Stimulated activated CD4-positive, alpha-beta T cell treated with anti-CD3 and anti-CD28 coated beads, Interleukin-1b, Interleukin-23, amount 100 ng/mL, for 4 hours (primary cell): ENCODE measurements at regions not wholly inside any gene's neighbourhood (a gene's known extent, or its start where the extent isn't known, plus 50 kb on each side); places are given as distances from the start of the nearest gene placed in this dataset.
"Not testable (repeated sequence)": the region's sequence is repeated elsewhere in the genome, so short reads cannot be mapped to it uniquely, and the experiment has no call there.

ENCODE experiments used
- DNase-seq, 2 donors: peaks; one replicate each; pipeline ENCODE4 v3.0.0-alpha.2; 2020; ENCODE audit warnings: low read depth in 2 of 2

DNA sequence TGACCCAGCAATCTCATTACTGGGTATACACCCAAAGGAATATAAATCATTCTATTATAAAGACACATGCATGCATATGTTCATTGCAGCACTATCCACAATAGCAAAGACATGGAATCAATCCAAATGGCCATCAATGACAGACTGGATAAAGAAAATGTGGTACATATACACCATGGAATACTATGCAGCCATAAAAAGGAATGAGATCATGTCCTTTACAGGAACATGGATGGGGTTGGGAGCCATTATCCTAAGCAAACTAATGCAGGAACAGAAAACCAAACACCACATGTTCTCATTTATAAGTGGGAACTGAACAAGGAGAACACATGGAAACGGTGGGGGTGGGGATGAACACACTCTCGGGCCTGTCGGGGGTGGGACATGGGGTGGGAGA, 129.2 kb upstream of the STK26 start:
- DNase-seq: not testable (repeated sequence)

GRCh38 chrX:131894995-131895394, 128.1 kb upstream of the STK26 start:
- no peak for DNase-seq

- DNase-seq: no peak
Measured at GRCh38 chrX:131895807-131896206, 127.3 kb upstream of the STK26 start.

GRCh38 chrX:131901546-131901945, 121.6 kb upstream of the STK26 start:
- DNase-seq: no peak

DNA sequence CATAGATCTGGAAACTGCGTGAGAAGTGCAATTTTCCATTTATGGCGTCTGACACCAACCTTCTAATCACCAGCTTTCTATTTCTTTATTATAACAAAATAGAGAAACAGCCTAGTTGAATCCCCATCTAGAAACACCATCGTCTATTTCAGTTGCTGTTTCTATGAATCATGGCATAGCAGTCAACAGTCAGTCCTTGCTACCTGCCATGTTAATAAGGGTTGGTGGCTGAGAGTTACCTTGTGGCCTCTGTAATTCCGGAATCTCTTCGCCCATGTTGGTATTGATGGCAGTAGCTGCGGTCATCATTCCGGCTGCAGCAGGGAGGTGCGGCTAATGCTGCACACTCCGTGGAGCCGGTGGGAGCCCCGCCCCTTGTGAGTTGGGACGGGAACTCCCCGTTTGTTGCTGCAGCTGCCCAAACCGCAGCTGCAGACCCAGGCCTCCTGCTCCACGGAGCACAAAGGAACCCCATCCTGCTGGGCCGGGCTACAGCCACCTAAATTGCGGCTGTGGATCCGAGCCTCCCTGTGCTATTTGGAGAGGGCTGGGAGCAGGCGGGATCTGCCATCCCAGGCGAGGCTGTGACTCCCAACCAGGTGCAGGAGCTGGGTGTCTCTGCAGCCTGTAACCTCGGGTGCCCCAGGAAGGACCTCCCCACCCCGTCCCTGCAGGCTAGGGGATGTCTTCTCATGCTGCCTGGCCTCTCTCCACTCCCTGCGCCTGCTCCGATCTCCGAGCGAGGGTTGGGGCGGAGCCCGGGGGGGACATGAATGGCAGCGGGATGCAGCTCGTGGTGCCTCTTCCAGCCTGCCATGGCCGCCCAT, 115.4 kb upstream of the STK26 start:
- no peak for DNase-seq

GRCh38 chrX:131910586-131910985, 112.5 kb upstream of the STK26 start:
- DNase-seq: no peak

- DNase-seq: no peak
Measured at GRCh38 chrX:131915488-131915887, 107.6 kb upstream of the STK26 start.

DNA sequence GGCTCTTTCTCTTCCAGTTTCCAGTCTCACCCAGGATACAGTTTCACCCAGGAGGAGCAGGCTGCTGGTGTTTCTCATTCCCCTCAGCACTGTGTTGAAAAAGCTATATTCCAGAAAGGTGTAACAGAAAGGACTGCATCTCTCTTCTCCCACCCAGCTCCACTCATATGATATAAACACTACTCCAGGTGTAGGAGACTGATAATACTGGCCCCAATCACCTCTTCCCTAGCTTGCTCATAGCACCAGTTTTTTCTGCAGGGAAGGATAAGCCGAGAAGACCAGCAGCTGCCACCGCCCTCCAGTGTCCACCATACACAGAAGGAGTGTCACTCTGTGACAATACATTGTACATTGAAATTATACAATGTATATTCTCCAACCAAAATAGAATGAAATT, 105.5 kb upstream of the STK26 start:
- no peak for DNase-seq

GRCh38 chrX:131918839-131919238, 104.3 kb upstream of the STK26 start:
- DNase-seq: no peak

DNA sequence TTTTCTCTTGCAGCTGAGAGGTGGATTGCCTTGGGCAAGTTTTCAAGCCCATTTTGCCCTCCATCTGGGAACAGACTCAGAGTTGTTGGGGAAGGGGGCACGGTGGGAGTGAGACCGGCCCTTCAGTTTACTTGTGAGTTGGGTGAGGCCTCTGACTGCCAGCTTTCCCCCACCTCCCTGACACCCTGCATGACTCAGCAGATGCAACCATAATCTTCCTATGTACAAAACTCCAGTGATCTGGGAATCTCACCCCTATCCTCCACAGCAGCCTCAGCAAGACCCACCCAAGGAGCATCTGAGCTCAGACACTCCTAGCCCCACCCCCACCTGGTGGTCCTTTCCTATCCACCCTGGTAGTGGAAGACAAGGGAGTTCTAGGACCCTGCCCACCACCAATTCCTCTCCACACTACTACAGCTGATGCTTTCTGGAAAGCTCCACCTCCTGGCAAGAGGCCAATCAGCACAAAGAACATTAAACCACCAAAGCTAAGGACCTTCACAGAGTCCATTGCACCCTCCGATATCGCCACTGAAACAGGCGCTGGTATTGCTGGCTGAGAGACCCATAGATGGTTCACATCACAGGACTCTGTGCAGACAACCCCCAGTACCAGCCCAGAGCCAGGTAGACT, 99.4 kb upstream of the STK26 start:
- no peak for DNase-seq

- DNase-seq: no peak
Measured at GRCh38 chrX:131938749-131939148, 84.4 kb upstream of the STK26 start.

GRCh38 chrX:131942034-131942433, 81.1 kb upstream of the STK26 start:
- no peak for DNase-seq

DNA sequence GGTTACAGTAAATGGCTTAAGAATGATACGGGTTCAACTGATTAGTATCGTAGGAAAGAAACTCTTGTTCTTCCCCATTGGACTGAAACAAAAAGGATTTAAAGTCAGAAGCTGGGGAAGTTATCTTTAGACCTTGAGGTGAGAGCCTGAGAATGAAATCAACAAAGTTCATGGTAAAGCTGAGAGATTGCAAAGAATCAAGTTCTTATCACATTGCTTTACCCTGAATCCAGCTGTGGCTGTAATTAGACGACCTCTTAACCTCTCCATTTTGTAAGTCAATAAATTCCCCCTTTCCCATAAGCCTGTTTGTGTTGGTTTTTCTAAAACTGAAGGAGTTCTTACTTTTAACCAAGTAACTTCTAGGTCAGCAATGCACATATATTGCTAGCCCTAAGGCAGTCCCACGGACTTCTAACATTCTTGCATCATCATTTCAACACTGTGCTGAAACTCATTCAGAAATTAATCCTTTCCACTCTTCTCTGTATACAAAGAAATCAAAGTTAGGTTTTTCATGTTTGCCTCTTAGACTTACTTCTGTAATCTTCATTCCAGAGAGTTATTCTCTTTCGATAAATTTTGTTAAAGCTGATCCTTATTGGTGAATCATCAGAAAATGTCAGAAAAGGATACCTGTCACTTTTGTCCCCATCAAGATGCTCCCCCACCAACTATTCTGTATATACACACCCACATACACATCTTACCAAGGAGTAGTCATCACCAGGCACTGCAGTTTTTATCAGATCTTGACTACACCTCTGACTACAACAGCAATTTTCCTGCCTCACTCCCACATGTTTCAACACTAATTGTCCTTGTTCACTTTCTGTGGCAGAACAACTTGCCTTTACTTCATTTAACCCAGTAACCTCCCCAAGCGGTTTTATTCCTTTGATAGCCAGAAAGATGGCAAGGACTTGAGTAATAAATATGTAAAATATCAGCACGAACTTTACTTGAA, 77.9 kb upstream of the STK26 start:
- DNase-seq: no peak

DNA sequence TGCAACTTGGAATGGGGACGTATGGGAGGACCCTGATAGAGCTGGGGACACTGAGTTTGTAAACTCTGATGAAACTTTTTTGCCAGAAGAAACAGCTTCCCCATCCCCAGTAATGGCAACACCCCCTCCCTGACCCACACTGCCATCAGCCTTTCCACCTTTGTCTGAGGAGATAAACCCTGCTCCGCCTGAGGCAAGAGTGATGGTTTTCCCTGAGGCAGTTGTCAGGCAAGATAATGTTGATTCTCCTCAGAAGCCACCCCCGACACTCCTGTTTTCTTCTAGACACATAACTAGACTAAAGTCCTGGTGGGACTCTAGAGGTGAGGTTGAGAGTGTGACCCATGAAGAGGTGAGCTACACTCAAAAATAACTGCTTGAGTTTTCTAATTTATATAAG, 71.9 kb upstream of the STK26 start:
- DNase-seq: no peak

DNA sequence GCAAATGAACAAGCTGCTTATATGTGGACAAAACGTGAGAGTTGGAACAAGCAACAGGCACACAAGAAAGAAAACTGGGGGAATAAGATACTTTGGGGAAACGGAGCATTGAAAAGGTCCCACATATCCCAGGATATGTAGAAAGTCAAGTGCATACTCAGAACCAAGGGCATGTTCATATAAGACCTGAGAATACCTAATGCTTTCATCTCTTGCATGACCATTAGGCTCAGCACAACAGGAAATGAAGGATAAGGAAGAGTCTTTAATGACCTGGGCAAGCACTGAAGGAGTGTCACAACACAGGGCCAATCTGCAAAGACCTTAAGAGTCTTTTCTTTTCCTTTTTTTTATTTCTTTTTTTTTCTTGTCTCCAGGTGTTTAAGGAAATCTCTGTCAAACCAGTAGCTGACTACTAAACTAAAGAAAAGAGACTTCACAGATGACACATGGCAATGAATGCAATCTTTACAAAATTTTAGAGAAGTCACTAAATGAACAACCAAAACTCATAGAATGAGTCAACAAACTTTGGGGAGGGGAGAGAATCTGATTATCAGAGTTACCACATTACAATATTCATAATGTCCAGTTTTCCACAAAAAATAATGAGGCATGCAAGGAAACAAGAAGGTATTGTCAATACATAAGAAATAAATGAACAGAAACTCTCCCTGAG, 67.9 kb upstream of the STK26 start:
- no peak for DNase-seq

- DNase-seq: no peak
Measured at GRCh38 chrX:131958724-131959123, 64.4 kb upstream of the STK26 start.

- no peak for DNase-seq
Measured at GRCh38 chrX:131970347-131970746, 52.8 kb upstream of the STK26 start.
